ENCODE measurements at regions not wholly inside any gene's neighbourhood (a gene's known extent, or its start where the extent isn't known, plus 50 kb on each side); places are given as distances from the start of the nearest gene placed in this dataset.

- TF ChIP-seq CTCF (IDR thresholded peaks at IDR 0.05; ENCODE audit: insufficient read depth, missing control alignments): no peak
- DNase-seq (ENCODE audit: insufficient read length, low spot score): no peak
- FAIRE-seq: no peak
Observed at GRCh38 chr4:43987331-43987944, 461.2 kb downstream of the KCTD8 start.

- no peak for TF ChIP-seq CTCF (IDR thresholded peaks at IDR 0.05; ENCODE audit: insufficient read depth, missing control alignments)
- no peak for DNase-seq (ENCODE audit: insufficient read length, low spot score)
- no peak for FAIRE-seq
Observed at GRCh38 chr4:43990551-43990950, 458.1 kb downstream of the KCTD8 start.

DNA sequence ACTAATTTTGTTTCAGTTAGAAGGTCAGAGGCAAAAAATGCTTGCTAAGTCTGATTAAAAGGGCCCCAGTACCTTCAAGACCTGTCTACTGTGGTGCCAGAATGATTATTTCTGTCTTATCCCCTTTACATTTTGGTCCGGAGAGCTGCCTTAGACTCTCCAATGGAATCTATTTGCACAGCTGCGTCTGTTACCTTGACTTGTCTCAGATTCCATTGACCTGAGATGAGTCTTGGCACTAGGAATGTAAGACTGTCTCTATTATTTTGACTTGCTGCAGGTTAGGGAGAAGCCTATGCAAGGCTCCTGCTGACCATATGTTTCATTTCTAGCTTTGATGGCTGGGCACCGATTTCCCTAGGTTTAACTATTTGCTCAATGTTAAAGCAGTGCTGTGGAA lies 457.6 kb downstream of the KCTD8 start:
- TF ChIP-seq CTCF (IDR thresholded peaks at IDR 0.05; ENCODE audit: insufficient read depth, missing control alignments): no peak
- no peak for FAIRE-seq
- DNase-seq (ENCODE audit: insufficient read length, low spot score): no peak

GRCh38 chr4:43992552-43992951 lies 456.1 kb downstream of the KCTD8 start:
- FAIRE-seq: no peak
- no peak for DNase-seq (ENCODE audit: insufficient read length, low spot score)
- no peak for TF ChIP-seq CTCF (IDR thresholded peaks at IDR 0.05; ENCODE audit: insufficient read depth, missing control alignments)

DNA sequence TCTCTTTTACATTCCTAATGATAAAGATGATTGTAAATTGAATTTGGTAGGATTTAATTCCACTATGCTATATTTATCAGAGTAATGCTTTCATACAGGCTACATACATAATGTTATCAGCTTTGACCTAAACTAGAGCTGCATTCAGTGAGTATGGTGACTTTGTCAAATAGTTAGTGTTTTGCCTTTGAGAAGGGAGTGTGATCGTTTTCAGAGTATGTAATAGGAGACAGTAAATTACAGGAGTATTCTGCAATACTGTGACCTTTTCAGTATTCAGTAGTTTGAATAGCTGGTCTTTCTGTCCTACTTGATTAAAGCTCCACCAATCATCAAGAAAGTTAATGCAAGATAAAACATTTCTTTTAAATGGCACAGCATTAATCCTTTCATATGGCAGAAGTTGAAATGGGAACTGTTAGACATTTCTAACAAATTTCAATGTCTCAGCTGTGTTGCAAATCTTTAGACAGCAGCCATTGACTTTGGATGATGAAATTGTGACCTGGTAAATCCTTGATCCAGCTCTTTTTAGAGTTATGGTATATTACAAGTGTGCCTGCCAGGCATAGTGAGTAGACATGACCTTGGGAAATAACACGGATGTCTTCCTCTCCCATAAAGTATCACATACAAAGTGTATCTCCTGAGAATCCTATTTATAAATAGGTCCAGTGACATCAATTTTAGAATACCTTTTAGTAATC lies 455.3 kb downstream of the KCTD8 start:
- no peak for FAIRE-seq
- no peak for DNase-seq (ENCODE audit: insufficient read length, low spot score)
- no peak for TF ChIP-seq CTCF (IDR thresholded peaks at IDR 0.05; ENCODE audit: insufficient read depth, missing control alignments)

DNA sequence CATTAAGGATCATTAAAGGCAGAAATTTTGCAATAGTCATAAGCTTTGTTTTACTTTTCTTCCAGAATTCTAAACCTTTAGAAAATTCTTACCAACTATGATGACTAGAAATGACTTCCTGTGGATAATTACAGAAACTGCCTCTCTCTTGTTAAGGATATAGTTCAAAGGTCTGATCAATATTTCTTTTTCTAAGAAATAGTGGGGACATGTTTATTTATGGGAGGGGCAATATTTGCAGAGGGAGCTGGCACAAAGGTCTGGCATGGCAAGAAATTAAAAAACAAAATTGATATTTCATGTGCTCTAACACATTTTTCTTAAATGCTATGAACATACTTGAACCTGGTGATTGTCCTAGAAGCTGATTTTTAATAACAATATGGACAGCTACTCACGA lies 448.9 kb downstream of the KCTD8 start:
- TF ChIP-seq CTCF (IDR thresholded peaks at IDR 0.05; ENCODE audit: insufficient read depth, missing control alignments): no peak
- no peak for FAIRE-seq
- no peak for DNase-seq (ENCODE audit: insufficient read length, low spot score)

DNA sequence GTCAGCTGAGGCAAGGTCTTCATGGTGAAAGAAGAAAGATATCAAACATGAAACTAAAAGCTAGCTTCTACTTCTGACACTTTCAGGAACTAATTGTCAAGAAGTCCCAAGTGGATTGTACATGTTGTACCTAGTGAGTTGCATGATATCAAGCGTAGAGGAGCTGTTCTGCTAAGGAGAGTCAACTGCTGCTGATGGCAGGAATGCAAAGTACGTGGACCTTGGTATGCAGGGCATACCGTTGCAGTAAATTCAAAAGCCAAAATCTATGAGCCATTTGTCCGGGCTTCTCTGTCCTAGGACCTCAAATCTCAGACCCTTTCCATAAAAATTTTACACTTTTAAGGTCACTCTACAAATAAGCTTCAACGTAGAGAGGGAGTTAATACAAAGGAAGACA lies 446.2 kb downstream of the KCTD8 start:
- FAIRE-seq (no peak), DNase-seq (ENCODE audit: insufficient read length, low spot score) (no peak)
- no peak for TF ChIP-seq CTCF (IDR thresholded peaks at IDR 0.05; ENCODE audit: insufficient read depth, missing control alignments)
